ENCODE measurements at regions not wholly inside any gene's neighbourhood (a gene's known extent, or its start where the extent isn't known, plus 50 kb on each side); places are given as distances from the start of the nearest gene placed in this dataset.

GRCh38 chr3:76724706-76725105 is 315.2 kb upstream of the ROBO2 start:
- no peak for TF ChIP-seq CTCF (IDR thresholded peaks at IDR 0.05; ENCODE audit: low read depth, low read length, missing control alignments)
- H3K4me3 ChIP-seq (replicated peaks; ENCODE audit: low read depth, low read length) = no peak overlapping the region
- no peak for DNase-seq (ENCODE audit: extremely low read depth, low read depth)

GRCh38 chr3:76726034-76726433 is 313.9 kb upstream of the ROBO2 start:
- H3K4me3 ChIP-seq (replicated peaks; ENCODE audit: low read depth, low read length) = no peak overlapping the region
- no peak for DNase-seq (ENCODE audit: extremely low read depth, low read depth)
- TF ChIP-seq CTCF (IDR thresholded peaks at IDR 0.05; ENCODE audit: low read depth, low read length, missing control alignments) = no peak

DNA sequence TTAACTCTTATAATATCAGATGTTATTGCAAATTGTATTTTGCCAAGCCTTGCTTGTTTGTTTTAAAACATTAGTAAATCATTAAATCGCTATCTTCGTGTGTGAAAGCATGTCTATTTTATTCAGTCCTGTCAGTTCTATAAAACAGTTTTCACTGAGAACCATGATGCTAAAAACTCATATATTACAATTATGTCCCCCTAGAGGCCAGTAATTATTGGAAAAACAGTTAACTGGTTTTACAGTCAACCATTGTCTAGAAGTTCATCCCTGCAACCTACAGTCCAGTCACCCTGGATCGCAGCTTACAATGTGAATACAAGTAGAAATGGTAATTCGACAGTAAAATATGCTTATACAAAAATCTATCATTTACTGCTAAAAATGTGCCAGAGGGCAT is 311.5 kb upstream of the ROBO2 start:
- no peak for DNase-seq (ENCODE audit: extremely low read depth, low read depth)
- no peak overlapping the region for H3K4me3 ChIP-seq (replicated peaks; ENCODE audit: low read depth, low read length)
- TF ChIP-seq CTCF (IDR thresholded peaks at IDR 0.05; ENCODE audit: low read depth, low read length, missing control alignments) = no peak

GRCh38 chr3:76731471-76731870 is 308.4 kb upstream of the ROBO2 start:
- no peak for TF ChIP-seq CTCF (IDR thresholded peaks at IDR 0.05; ENCODE audit: low read depth, low read length, missing control alignments)
- DNase-seq (ENCODE audit: extremely low read depth, low read depth) = no peak
- H3K4me3 ChIP-seq (replicated peaks; ENCODE audit: low read depth, low read length) = no peak overlapping the region

GRCh38 chr3:76733073-76733759 is 306.7 kb upstream of the ROBO2 start:
- H3K4me3 ChIP-seq (replicated peaks; ENCODE audit: low read depth, low read length) = no peak overlapping the region
- no peak for TF ChIP-seq CTCF (IDR thresholded peaks at IDR 0.05; ENCODE audit: low read depth, low read length, missing control alignments)
- no peak for DNase-seq (ENCODE audit: extremely low read depth, low read depth)

GRCh38 chr3:76735152-76735551 is 304.7 kb upstream of the ROBO2 start:
- H3K4me3 ChIP-seq (replicated peaks; ENCODE audit: low read depth, low read length) = no peak overlapping the region
- DNase-seq (ENCODE audit: extremely low read depth, low read depth) = no peak
- no peak for TF ChIP-seq CTCF (IDR thresholded peaks at IDR 0.05; ENCODE audit: low read depth, low read length, missing control alignments)

GRCh38 chr3:76753599-76753998 is 286.3 kb upstream of the ROBO2 start:
- no peak overlapping the region for H3K4me3 ChIP-seq (replicated peaks; ENCODE audit: low read depth, low read length)
- no peak for TF ChIP-seq CTCF (IDR thresholded peaks at IDR 0.05; ENCODE audit: low read depth, low read length, missing control alignments)
- DNase-seq (ENCODE audit: extremely low read depth, low read depth) = no peak
